ENCODE measurements at regions not wholly inside any gene's neighbourhood (a gene's known extent, or its start where the extent isn't known, plus 50 kb on each side); places are given as distances from the start of the nearest gene placed in this dataset.

- Histone ChIP-seq H3K79me2 (ENCODE audit: low read depth) (no peaks in the 10 kb centered on the region), H3K27me3 (ENCODE audit: insufficient read depth, low read depth) (no peaks in the 10 kb centered on the region), H3K4me3 (no peak overlapping the region), H2AFZ (no peak overlapping the region), H3K36me3 (ENCODE audit: low read depth) (no peaks in the 10 kb centered on the region), H3K9me3 (ENCODE audit: insufficient read depth, low read depth) (no peaks in the 10 kb centered on the region), H4K20me1 (ENCODE audit: insufficient read depth) (no peaks in the 10 kb centered on the region), H3K4me1 (replicated peaks; ENCODE audit: insufficient read depth) (no peaks in the 10 kb centered on the region), H3K27ac (no peak overlapping the region), H3F3A (ENCODE audit: insufficient read depth, low read depth) (no peaks in the 10 kb centered on the region), H3K4me2 (no peak overlapping the region), H3K9me2 (ENCODE audit: insufficient read depth) (no peaks in the 10 kb centered on the region)
- TF ChIP-seq EZH2 (IDR thresholded peaks at IDR 0.05; ENCODE audit: low read depth): no peak
- TF ChIP-seq, protein P1, sequence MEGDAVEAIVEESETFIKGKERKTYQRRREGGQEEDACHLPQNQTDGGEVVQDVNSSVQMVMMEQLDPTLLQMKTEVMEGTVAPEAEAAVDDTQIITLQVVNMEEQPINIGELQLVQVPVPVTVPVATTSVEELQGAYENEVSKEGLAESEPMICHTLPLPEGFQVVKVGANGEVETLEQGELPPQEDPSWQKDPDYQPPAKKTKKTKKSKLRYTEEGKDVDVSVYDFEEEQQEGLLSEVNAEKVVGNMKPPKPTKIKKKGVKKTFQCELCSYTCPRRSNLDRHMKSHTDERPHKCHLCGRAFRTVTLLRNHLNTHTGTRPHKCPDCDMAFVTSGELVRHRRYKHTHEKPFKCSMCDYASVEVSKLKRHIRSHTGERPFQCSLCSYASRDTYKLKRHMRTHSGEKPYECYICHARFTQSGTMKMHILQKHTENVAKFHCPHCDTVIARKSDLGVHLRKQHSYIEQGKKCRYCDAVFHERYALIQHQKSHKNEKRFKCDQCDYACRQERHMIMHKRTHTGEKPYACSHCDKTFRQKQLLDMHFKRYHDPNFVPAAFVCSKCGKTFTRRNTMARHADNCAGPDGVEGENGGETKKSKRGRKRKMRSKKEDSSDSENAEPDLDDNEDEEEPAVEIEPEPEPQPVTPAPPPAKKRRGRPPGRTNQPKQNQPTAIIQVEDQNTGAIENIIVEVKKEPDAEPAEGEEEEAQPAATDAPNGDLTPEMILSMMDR (conservative IDR thresholded peaks at IDR 0.05): no peak
- CTCF ChIA-PET: no interaction called here
- DNase-seq: no peak
- BruUV-seq (replicated peaks): no TSS peak
- intact Hi-C loops (cut with micrococcal nuclease; ENCODE audit: unreplicated experiment): no loop called here
- POLR2A ChIA-PET (ENCODE audit: unreplicated experiment): no interaction called here
Measured at GRCh38 chr12:61754214-61754613, 506.0 kb upstream of the USP15 start.

- Histone ChIP-seq H2AFZ (no peak overlapping the region), H3K27ac (no peak overlapping the region), H4K20me1 (ENCODE audit: insufficient read depth) (no peaks in the 10 kb centered on the region), H3K27me3 (ENCODE audit: insufficient read depth, low read depth) (no peaks in the 10 kb centered on the region), H3F3A (ENCODE audit: insufficient read depth, low read depth) (no peaks in the 10 kb centered on the region), H3K36me3 (ENCODE audit: low read depth) (no peaks in the 10 kb centered on the region), H3K4me2 (no peak overlapping the region), H3K9me3 (ENCODE audit: insufficient read depth, low read depth) (no peaks in the 10 kb centered on the region), H3K79me2 (ENCODE audit: low read depth) (no peaks in the 10 kb centered on the region), H3K4me1 (replicated peaks; ENCODE audit: insufficient read depth) (no peaks in the 10 kb centered on the region), H3K9me2 (ENCODE audit: insufficient read depth) (no peaks in the 10 kb centered on the region), H3K4me3 (no peak overlapping the region)
- no peak for DNase-seq
- ChIA-PET POLR2A (ENCODE audit: unreplicated experiment) (no interaction called here), CTCF (no interaction called here)
- BruUV-seq (replicated peaks): no TSS peak
- no peak for TF ChIP-seq EZH2 (IDR thresholded peaks at IDR 0.05; ENCODE audit: low read depth)
- TF ChIP-seq, protein P1 (conservative IDR thresholded peaks at IDR 0.05): no peak
- intact Hi-C loops (cut with micrococcal nuclease; ENCODE audit: unreplicated experiment): no loop called here
Measured at GRCh38 chr12:61757831-61758505, 502.2 kb upstream of the USP15 start.

GRCh38 chr12:61758661-61759060, 501.5 kb upstream of the USP15 start:
- no TSS peak for BruUV-seq (replicated peaks)
- POLR2A ChIA-PET (ENCODE audit: unreplicated experiment): no interaction called here

More at GRCh38 chr12:61758661-61759060, 501.5 kb upstream of the USP15 start:
- Histone ChIP-seq H3K4me1 (replicated peaks; ENCODE audit: insufficient read depth) (no peaks in the 10 kb centered on the region), H3K36me3 (ENCODE audit: low read depth) (no peaks in the 10 kb centered on the region), H3K4me3 (no peak overlapping the region), H3K79me2 (ENCODE audit: low read depth) (no peaks in the 10 kb centered on the region), H3K9me3 (ENCODE audit: insufficient read depth, low read depth) (no peaks in the 10 kb centered on the region), H3K27me3 (ENCODE audit: insufficient read depth, low read depth) (no peaks in the 10 kb centered on the region), H3K4me2 (no peak overlapping the region), H3F3A (ENCODE audit: insufficient read depth, low read depth) (no peaks in the 10 kb centered on the region), H3K27ac (no peak overlapping the region), H2AFZ (no peak overlapping the region), H3K9me2 (ENCODE audit: insufficient read depth) (no peaks in the 10 kb centered on the region), H4K20me1 (ENCODE audit: insufficient read depth) (no peaks in the 10 kb centered on the region)
- CTCF ChIA-PET: no interaction called here
- DNase-seq: no peak
- intact Hi-C loops (cut with micrococcal nuclease; ENCODE audit: unreplicated experiment): no loop called here
- no peak for TF ChIP-seq EZH2 (IDR thresholded peaks at IDR 0.05; ENCODE audit: low read depth)
- TF ChIP-seq, protein P1 (conservative IDR thresholded peaks at IDR 0.05): no peak
